Ovary (tissue), 3 donors: ENCODE measurements at regions not wholly inside any gene's neighbourhood (a gene's known extent, or its start where the extent isn't known, plus 50 kb on each side); places are given as distances from the start of the nearest gene placed in this dataset.

Experiments used
- CTCF ChIP-seq, 3 donors: fragments of 450-650 bp in 2 of 3; fragments of 200-600 bp in 1 of 3; IDR thresholded peaks; one replicate each; pipeline versions ENCODE4 v1.5.1 to v1.8.0; 2016 to 2022; ENCODE audit warnings: antibody characterized with exemption in 3 of 3, mild to moderate bottlenecking in 1 of 3
- EP300 ChIP-seq: sonication (generic); formaldehyde crosslinking; IDR thresholded peaks from one replicate; pipeline ENCODE4 v1.6.1; 2017; ENCODE audit warnings: antibody characterized with exemption
- POLR2A ChIP-seq: fragments of 450-650 bp; IDR thresholded peaks from one replicate; pipeline ENCODE4 v1.6.1; 2017; ENCODE audit warnings: antibody characterized with exemption, mild to moderate bottlenecking, moderate library complexity
- donor health status: DM: no; HTN: no; CAD: no.

- no peak for TF ChIP-seq CTCF (IDR thresholded peaks at IDR 0.05)
- TF ChIP-seq POLR2A, result no peak
- TF ChIP-seq EP300, result no peak
Measured at GRCh38 chr21:41631564-41632461, 123.9 kb upstream of the TMPRSS2 start.
